ENCODE measurements at regions not wholly inside any gene's neighbourhood (a gene's known extent, or its start where the extent isn't known, plus 50 kb on each side); places are given as distances from the start of the nearest gene placed in this dataset.

- Histone ChIP-seq H3K4me1 (ENCODE audit: low read depth) (peaks cover 4% of the 10 kb centered on the region), H3K27me3 (no peaks in the 10 kb centered on the region), H3K27ac (no peak overlapping the region), H3K36me3 (no peaks in the 10 kb centered on the region), H3K9me3 (ENCODE audit: low read depth) (no peaks in the 10 kb centered on the region), H3K4me3 (no peak overlapping the region)
- TF ChIP-seq CTCF (IDR thresholded peaks at IDR 0.05; ENCODE audit: low read depth, low read length) = no peak
- DNase-seq (ENCODE audit: low read depth in 1 of 2, low spot score in 1 of 2) = no peak
These were observed 433.1 kb downstream of the ZIC3 start for GRCh38 chrX:137999071-137999470.

- H3K27me3 ChIP-seq = no peaks in the 10 kb centered on the region
- H3K27ac ChIP-seq = no peak overlapping the region
- no peak for DNase-seq (ENCODE audit: low read depth in 1 of 2, low spot score in 1 of 2)
- H3K36me3 ChIP-seq = no peaks in the 10 kb centered on the region
- TF ChIP-seq CTCF (IDR thresholded peaks at IDR 0.05; ENCODE audit: low read depth, low read length) = no peak
- no peaks in the 10 kb centered on the region for H3K9me3 ChIP-seq (ENCODE audit: low read depth)
- no peak overlapping the region for H3K4me3 ChIP-seq
- H3K4me1 ChIP-seq (ENCODE audit: low read depth) = peaks cover 4% of the 10 kb centered on the region
These were observed 433.6 kb downstream of the ZIC3 start for GRCh38 chrX:137999552-137999951.

- H3K27me3 ChIP-seq = no peaks in the 10 kb centered on the region
- no peaks in the 10 kb centered on the region for H3K36me3 ChIP-seq
- H3K4me3 ChIP-seq = no peak overlapping the region
- H3K27ac ChIP-seq = no peak overlapping the region
- peaks cover 4% of the 10 kb centered on the region for H3K4me1 ChIP-seq (ENCODE audit: low read depth)
- no peak for TF ChIP-seq CTCF (IDR thresholded peaks at IDR 0.05; ENCODE audit: low read depth, low read length)
- DNase-seq (ENCODE audit: low read depth in 1 of 2, low spot score in 1 of 2) = no peak
- no peaks in the 10 kb centered on the region for H3K9me3 ChIP-seq (ENCODE audit: low read depth)
These were observed 435.3 kb downstream of the ZIC3 start for GRCh38 chrX:138001226-138001625.

GRCh38 chrX:138006180-138006579 lies 440.3 kb downstream of the ZIC3 start:
- Histone ChIP-seq H3K9me3 (ENCODE audit: low read depth) (no peaks in the 10 kb centered on the region), H3K4me3 (no peak overlapping the region), H3K4me1 (ENCODE audit: low read depth) (peaks cover 1% of the 10 kb centered on the region), H3K27ac (no peak overlapping the region), H3K27me3 (no peaks in the 10 kb centered on the region), H3K36me3 (no peaks in the 10 kb centered on the region)
- TF ChIP-seq CTCF (IDR thresholded peaks at IDR 0.05; ENCODE audit: low read depth, low read length) = no peak
- DNase-seq (ENCODE audit: low read depth in 1 of 2, low spot score in 1 of 2) = no peak

GRCh38 chrX:138008281-138008680 lies 442.4 kb downstream of the ZIC3 start:
- Histone ChIP-seq H3K4me1 (ENCODE audit: low read depth) (no peaks in the 10 kb centered on the region), H3K4me3 (no peak overlapping the region), H3K27me3 (no peaks in the 10 kb centered on the region), H3K27ac (no peak overlapping the region), H3K9me3 (ENCODE audit: low read depth) (no peaks in the 10 kb centered on the region), H3K36me3 (no peaks in the 10 kb centered on the region)
- DNase-seq (ENCODE audit: low read depth in 1 of 2, low spot score in 1 of 2) = no peak
- no peak for TF ChIP-seq CTCF (IDR thresholded peaks at IDR 0.05; ENCODE audit: low read depth, low read length)

GRCh38 chrX:138011468-138011867 lies 445.5 kb downstream of the ZIC3 start:
- DNase-seq (ENCODE audit: low read depth in 1 of 2, low spot score in 1 of 2) = no peak
- Histone ChIP-seq H3K27me3 (no peaks in the 10 kb centered on the region), H3K9me3 (ENCODE audit: low read depth) (no peaks in the 10 kb centered on the region), H3K4me3 (no peak overlapping the region), H3K27ac (no peak overlapping the region), H3K36me3 (no peaks in the 10 kb centered on the region), H3K4me1 (ENCODE audit: low read depth) (no peaks in the 10 kb centered on the region)
- TF ChIP-seq CTCF (IDR thresholded peaks at IDR 0.05; ENCODE audit: low read depth, low read length) = no peak

Measured in cardiac muscle cell (in vitro differentiated cells and primary cell).